K562 (cell line): ENCODE measurements at regions not wholly inside any gene's neighbourhood (a gene's known extent, or its start where the extent isn't known, plus 50 kb on each side); places are given as distances from the start of the nearest gene placed in this dataset.

Experiments
- ATAC-seq: fragments of 200-7000 bp; cut with Tn5 transposase; 3 replicates; pipeline ENCODE4 v1.9.1; 2020; ENCODE audit warnings: moderate library complexity
- BruUV-seq: library from RNA; stranded (reverse); fragments of 400-500 nt; replicated peaks from 2 replicates; lab custom pipeline; 2021; lab: Mats Ljungman, UMichigan
- CTCF ChIA-PET: fragments of 300-600 bp; formaldehyde crosslinking; extraction: SDS; loops from one replicate; lab custom pipeline; 2021; ENCODE audit warnings: low intra/inter-chr PET ratio; lab: Yijun Ruan, JAX
- POLR2A ChIA-PET: fragments of 300-600, 350-650 bp; sonication (Branson Sonifier 250); formaldehyde crosslinking; extraction: SDS; loops from one replicate; lab custom pipeline; 2021; ENCODE audit warnings: antibody characterized with exemption, inconsistent platforms; lab: Yijun Ruan, JAX
- DNase-seq, 4 experiments: peaks; one replicate each; pipeline versions ENCODE4 v3.0.0 to v3.0.0-alpha.2; 2011 to 2018; ENCODE audit warnings: low spot score in 3 of 4, mixed read lengths in 3 of 4; ENCODE audit errors: extremely low read depth in 1 of 4
- FAIRE-seq: peaks from 2 replicates; lab custom pipeline; 2011; peaks lifted over from hg19 to GRCh38; lab: Jason Lieb, UNC
- H2AFZ ChIP-seq: 2 replicates; pipeline ENCODE4 v1.6.0; 2011; ENCODE audit warnings: low read depth, low read length, control low read depth, inconsistent platforms
- H3K27ac ChIP-seq: fragments of 200-600 bp; 3 replicates; pipeline ENCODE4 v1.8.0; 2011; ENCODE audit warnings: low read depth, mild to moderate bottlenecking, control low read depth, inconsistent platforms, low read length, moderate library complexity, mixed read lengths; ENCODE audit errors: extremely low read depth
- H3K27me3 ChIP-seq, 2 experiments: fragments of 300-600 bp in 1 of 2; 2 replicates in 1 of 2; 3 replicates in 1 of 2; pipeline versions ENCODE4 v1.6.0 to v1.8.0; 2011; ENCODE audit warnings: inconsistent platforms in 2 of 2, low read length in 2 of 2, mild to moderate bottlenecking in 1 of 2, mixed read lengths in 1 of 2, moderate library complexity in 1 of 2; ENCODE audit not compliant: control insufficient read depth in 2 of 2, insufficient read depth in 2 of 2
- H3K36me3 ChIP-seq: fragments of 300-600 bp; 3 replicates; pipeline ENCODE4 v1.8.0; 2011; ENCODE audit warnings: mild to moderate bottlenecking, low read length, inconsistent platforms; ENCODE audit not compliant: control insufficient read depth, insufficient read depth
- H3K4me1 ChIP-seq, 2 experiments: fragments of 200-600 bp in 1 of 2; replicated peaks in 1 of 2; 2 replicates in 1 of 2; 3 replicates in 1 of 2; pipeline versions ENCODE4 v1.5.1 to v1.8.0; 2011; ENCODE audit warnings: inconsistent platforms in 2 of 2, low read length in 2 of 2, mild to moderate bottlenecking in 1 of 2, mixed read lengths in 1 of 2, moderate library complexity in 1 of 2; ENCODE audit not compliant: control insufficient read depth in 2 of 2, insufficient read depth in 2 of 2
- H3K4me2 ChIP-seq: 2 replicates; pipeline ENCODE4 v1.6.1; 2011; ENCODE audit warnings: low read length, control low read depth, inconsistent platforms, mixed read lengths; ENCODE audit not compliant: insufficient read depth
- H3K4me3 ChIP-seq: fragments of 200-600 bp; sonication (generic), shearing (Covaris generic); 2 replicates; pipeline ENCODE4 v1.5.1; 2016; ENCODE audit warnings: control low read depth, inconsistent platforms
- H3K79me2 ChIP-seq: fragments of 200-600 bp; 3 replicates; pipeline ENCODE4 v1.8.0; 2011; ENCODE audit warnings: low read length, inconsistent platforms; ENCODE audit not compliant: control insufficient read depth, insufficient read depth
- H3K9ac ChIP-seq, 2 experiments: 2 replicates each; pipeline versions ENCODE4 v1.6.0 to v1.6.1; 2011; ENCODE audit warnings: low read depth in 2 of 2, low read length in 2 of 2, control low read depth in 1 of 2, inconsistent platforms in 1 of 2, mild to moderate bottlenecking in 1 of 2, mixed read lengths in 1 of 2; ENCODE audit not compliant: insufficient read depth in 1 of 2
- H3K9me1 ChIP-seq: one replicate; pipeline ENCODE4 v1.6.0; 2011; ENCODE audit warnings: inconsistent platforms, mild to moderate bottlenecking, low read length, moderate library complexity; ENCODE audit not compliant: control insufficient read depth, insufficient read depth
- H3K9me3 ChIP-seq: replicated peaks from 2 replicates; pipeline ENCODE4 v1.5.1; 2011; ENCODE audit warnings: low read depth, low read length, inconsistent platforms; ENCODE audit not compliant: control insufficient read depth, insufficient read depth
- H4K20me1 ChIP-seq: replicated peaks from 2 replicates; pipeline ENCODE4 v1.6.1; 2011; ENCODE audit warnings: low read length, inconsistent platforms, mixed read lengths; ENCODE audit not compliant: control insufficient read depth, insufficient read depth
- GTF2F1 ChIP-seq: IDR thresholded peaks from 2 replicates; pipeline ENCODE4 v1.6.1; 2011; ENCODE audit warnings: low read depth, low read length, improper control_type of control experiment
- PTBP1 ChIP-seq: fragments of 200-400 bp; formaldehyde crosslinking; IDR thresholded peaks from 2 replicates; pipeline ENCODE4 v1.6.1; 2017; ENCODE audit warnings: low read depth, low read length
- SAFB ChIP-seq: fragments of 200-400 bp; formaldehyde crosslinking; IDR thresholded peaks from 2 replicates; pipeline ENCODE4 v1.6.1; 2017; ENCODE audit warnings: low read depth, low read length, borderline replicate concordance
- ZNF384 ChIP-seq: IDR thresholded peaks from 2 replicates; pipeline ENCODE4 v1.6.1; 2012; ENCODE audit warnings: low read depth, low read length, improper control_type of control experiment
- WGBS: fragments of 100-300 bp; shearing (Covaris generic); methylation state at CpG from one replicate; pipeline ENCODE4 v1.1.6; 2016; ENCODE audit warnings: low coverage, mixed read lengths; ENCODE audit not compliant: insufficient coverage; ENCODE audit errors: missing lambda C conversion rate; 5-methylcytosine and 5-hydroxymethylcytosine counted together
- in situ Hi-C: fragments of 300-500 bp; cut with MboI; formaldehyde crosslinking; loops from 4 replicates; pipeline ENCODE4 v1.15.0; 2018; ENCODE audit warnings: inconsistent platforms, mixed read lengths
- intact Hi-C: fragments of 100-400 bp; cut with micrococcal nuclease; formaldehyde crosslinking; loops from 2 replicates; pipeline ENCODE4 v1.14.2; 2022
- TF ChIP-seq, protein P1 (sequence below): IDR thresholded peaks from 2 replicates; pipeline ENCODE4 v1.6.1; 2011; ENCODE audit warnings: borderline replicate concordance, low read depth, mild to moderate bottlenecking, moderate library complexity, low read length; ENCODE audit not compliant: insufficient read depth, poor library complexity, severe bottlenecking
- TF ChIP-seq, protein P2 (sequence below): fragments of 250-450 bp; sonication (Bioruptor Pico); IDR thresholded peaks from 2 replicates; pipeline ENCODE4 v1.5.0; 2021

DNA sequence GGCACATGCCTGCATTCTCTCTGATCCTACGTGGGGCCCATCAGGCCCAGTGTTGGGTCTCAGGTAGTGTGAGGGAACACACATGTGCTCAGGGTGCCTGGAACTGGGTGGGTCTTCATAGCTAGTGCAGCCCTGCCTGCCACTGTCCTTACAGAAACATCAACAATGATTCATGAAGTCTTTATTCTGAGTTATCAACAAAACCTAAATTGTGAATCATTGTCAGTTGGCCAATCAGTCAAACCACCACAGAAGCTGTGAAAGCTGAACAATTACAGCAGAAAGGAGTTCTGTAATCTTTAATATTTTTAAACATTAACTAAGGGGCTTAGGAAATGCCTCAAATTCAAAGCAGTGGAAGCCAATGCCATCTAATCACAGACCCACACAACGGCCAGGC is 82.8 kb upstream of the ZNF521 start:
- DNase-seq (no peak), FAIRE-seq (no peak), ATAC-seq (no peak)
- CTCF ChIA-PET = no interaction called here
- no peak overlapping the region for H3K27ac ChIP-seq
- H3K9me3 ChIP-seq = no peaks in the 10 kb centered on the region
- H3K4me2 ChIP-seq = no peak overlapping the region
- H3K36me3 ChIP-seq = no peaks in the 10 kb centered on the region
- H3K9me1 ChIP-seq = no peaks in the 10 kb centered on the region
- no peaks in the 10 kb centered on the region for H4K20me1 ChIP-seq
- H3K4me3 ChIP-seq = no peak overlapping the region
- intact Hi-C loops (no loop called here), in situ Hi-C loops (no loop called here)
- no TSS peak for BruUV-seq
- H3K9ac ChIP-seq = no peak overlapping the region
- no peaks in the 10 kb centered on the region for H3K27me3 ChIP-seq
- H3K4me1 ChIP-seq = no peaks in the 10 kb centered on the region
- POLR2A ChIA-PET = no interaction called here
- WGBS = 5% methylated on average over 2 of the region's 2 CpGs
- no peaks in the 10 kb centered on the region for H3K79me2 ChIP-seq
- TF ChIP-seq ZNF384 (no peak), PTBP1 (no peak), GTF2F1 (no peak), SAFB (no peak)
- TF ChIP-seq, protein P1, sequence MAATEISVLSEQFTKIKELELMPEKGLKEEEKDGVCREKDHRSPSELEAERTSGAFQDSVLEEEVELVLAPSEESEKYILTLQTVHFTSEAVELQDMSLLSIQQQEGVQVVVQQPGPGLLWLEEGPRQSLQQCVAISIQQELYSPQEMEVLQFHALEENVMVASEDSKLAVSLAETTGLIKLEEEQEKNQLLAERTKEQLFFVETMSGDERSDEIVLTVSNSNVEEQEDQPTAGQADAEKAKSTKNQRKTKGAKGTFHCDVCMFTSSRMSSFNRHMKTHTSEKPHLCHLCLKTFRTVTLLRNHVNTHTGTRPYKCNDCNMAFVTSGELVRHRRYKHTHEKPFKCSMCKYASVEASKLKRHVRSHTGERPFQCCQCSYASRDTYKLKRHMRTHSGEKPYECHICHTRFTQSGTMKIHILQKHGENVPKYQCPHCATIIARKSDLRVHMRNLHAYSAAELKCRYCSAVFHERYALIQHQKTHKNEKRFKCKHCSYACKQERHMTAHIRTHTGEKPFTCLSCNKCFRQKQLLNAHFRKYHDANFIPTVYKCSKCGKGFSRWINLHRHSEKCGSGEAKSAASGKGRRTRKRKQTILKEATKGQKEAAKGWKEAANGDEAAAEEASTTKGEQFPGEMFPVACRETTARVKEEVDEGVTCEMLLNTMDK = no peak
- TF ChIP-seq, protein P2, sequence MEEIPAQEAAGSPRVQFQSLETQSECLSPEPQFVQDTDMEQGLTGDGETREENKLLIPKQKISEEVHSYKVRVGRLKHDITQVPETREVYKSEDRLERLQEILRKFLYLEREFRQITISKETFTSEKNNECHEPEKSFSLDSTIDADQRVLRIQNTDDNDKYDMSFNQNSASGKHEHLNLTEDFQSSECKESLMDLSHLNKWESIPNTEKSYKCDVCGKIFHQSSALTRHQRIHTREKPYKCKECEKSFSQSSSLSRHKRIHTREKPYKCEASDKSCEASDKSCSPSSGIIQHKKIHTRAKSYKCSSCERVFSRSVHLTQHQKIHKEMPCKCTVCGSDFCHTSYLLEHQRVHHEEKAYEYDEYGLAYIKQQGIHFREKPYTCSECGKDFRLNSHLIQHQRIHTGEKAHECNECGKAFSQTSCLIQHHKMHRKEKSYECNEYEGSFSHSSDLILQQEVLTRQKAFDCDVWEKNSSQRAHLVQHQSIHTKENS (CRISPR knock-in tag) = no peak
- no peak overlapping the region for H2AFZ ChIP-seq
